ENCODE measurements at regions not wholly inside any gene's neighbourhood (a gene's known extent, or its start where the extent isn't known, plus 50 kb on each side); places are given as distances from the start of the nearest gene placed in this dataset.

DNA sequence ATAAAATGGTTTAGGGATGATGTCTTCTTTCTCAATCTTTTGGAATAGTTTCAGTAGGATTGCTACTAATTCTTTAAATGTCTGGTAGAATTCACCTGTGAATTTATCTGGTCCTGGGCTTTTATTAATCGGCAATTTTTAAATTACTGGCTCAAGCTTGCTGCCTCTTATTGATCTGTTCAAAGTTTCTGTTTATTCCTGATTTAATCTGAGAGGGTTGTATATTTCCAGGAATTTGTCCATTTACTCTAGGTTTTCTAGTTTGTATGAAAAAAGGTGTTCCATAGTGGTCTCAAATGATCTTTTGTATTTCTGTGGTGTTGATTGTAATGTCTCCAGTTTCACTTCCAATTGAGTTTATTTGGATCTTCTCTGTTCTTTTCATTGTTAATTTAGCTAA lies 617.8 kb downstream of the LTN1 start:
- TF ChIP-seq POLR2A (IDR thresholded peaks at IDR 0.05; ENCODE audit: low read length) = no peak
- no peak for TF ChIP-seq GATA1 (IDR thresholded peaks at IDR 0.05; ENCODE audit: low read depth, low read length)
